ENCODE measurements at regions not wholly inside any gene's neighbourhood (a gene's known extent, or its start where the extent isn't known, plus 50 kb on each side); places are given as distances from the start of the nearest gene placed in this dataset.
A peak's percentile ranks its signal among the peaks of the same experiment; 100 is the strongest.
"Not testable (repeated sequence)": the region's sequence is repeated elsewhere in the genome, so short reads cannot be mapped to it uniquely, and the experiment has no call there.

GRCh38 chr18:73340135-73340977, 472.6 kb upstream of the NETO1 start (continued):
- TF ChIP-seq JUND (IDR thresholded peaks at IDR 0.05) (peak; percentile 98), RAD21 (IDR thresholded peaks at IDR 0.05) (peak; percentile 53 to 57), GABPA (IDR thresholded peaks at IDR 0.05 in 1 of 2, conservative IDR thresholded peaks at IDR 0.05 in 1 of 2) (peak in 1 of 2 donors; percentile 31), MAX (IDR thresholded peaks at IDR 0.05) (peak; percentile 40), EGR1 (IDR thresholded peaks at IDR 0.05; ENCODE audit: low read depth in 2 of 2) (peak in 1 of 2 donors; percentile 76)

DNA sequence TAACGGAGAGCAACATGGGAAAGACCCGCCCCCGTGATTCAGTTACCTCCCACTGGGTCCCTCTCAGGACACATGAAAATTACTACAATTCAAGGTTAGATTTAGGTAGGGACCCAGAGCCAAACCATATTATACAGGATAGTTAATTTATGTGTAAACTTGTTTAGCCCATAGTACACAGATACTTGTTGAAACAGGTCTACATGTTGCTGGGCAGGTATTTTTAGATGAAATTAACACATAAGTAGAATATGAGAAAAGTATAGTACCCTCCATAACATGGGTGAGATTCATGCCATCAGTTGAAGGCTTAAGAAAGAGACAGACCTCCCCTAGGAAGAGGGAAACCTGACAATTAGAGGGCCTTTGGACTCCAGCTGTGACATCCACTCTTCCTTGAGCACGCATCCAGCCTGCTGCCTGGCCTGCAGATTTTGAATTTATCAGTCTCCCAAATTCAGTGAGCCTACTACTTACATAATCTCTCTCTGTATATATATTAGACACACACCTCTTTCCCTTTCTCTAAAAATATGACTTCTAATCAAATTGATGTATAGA, 463.5 kb upstream of the NETO1 start:
- H3K27me3 ChIP-seq (ENCODE audit: control insufficient read depth in 4 of 4, insufficient read depth in 4 of 4, low read length in 3 of 4) = no peaks in the 10 kb centered on the region
- H3K27ac ChIP-seq (ENCODE audit: low read depth in 1 of 2, low read length in 2 of 2) = no peak overlapping the region
- H3K4me1 ChIP-seq (ENCODE audit: control insufficient read depth in 4 of 4, insufficient read depth in 4 of 4, low read length in 3 of 4) = no peaks in the 10 kb centered on the region
- WGBS = 94% methylated on average over 4 of the region's 4 CpGs
- no peaks in the 10 kb centered on the region for H3K36me3 ChIP-seq (ENCODE audit: control insufficient read depth in 4 of 4, insufficient read depth in 3 of 4, low read depth in 1 of 4, low read length in 3 of 4)
- no peak for DNase-seq (ENCODE audit: low spot score)
- TF ChIP-seq SP1 (IDR thresholded peaks at IDR 0.05) = no peak
- TF ChIP-seq EGR1 (IDR thresholded peaks at IDR 0.05; ENCODE audit: low read depth in 2 of 2) = no peak
- no peak for TF ChIP-seq YY1 (IDR thresholded peaks at IDR 0.05)
- no peak for TF ChIP-seq RXRA (IDR thresholded peaks at IDR 0.05)
- no peak for TF ChIP-seq GABPA (IDR thresholded peaks at IDR 0.05 in 1 of 2, conservative IDR thresholded peaks at IDR 0.05 in 1 of 2)
- TF ChIP-seq TAF1 (conservative IDR thresholded peaks at IDR 0.05) = no peak
- no peak for TF ChIP-seq FOXA2 (IDR thresholded peaks at IDR 0.05)
- TF ChIP-seq HNF4A (conservative IDR thresholded peaks at IDR 0.05) = no peak
- TF ChIP-seq RAD21 (IDR thresholded peaks at IDR 0.05) = no peak
- no peak for TF ChIP-seq ATF3 (IDR thresholded peaks at IDR 0.05)
- no peak for TF ChIP-seq MAX (IDR thresholded peaks at IDR 0.05)
- no peak for TF ChIP-seq FOXA1 (IDR thresholded peaks at IDR 0.05)
- no peak for TF ChIP-seq NR2F2 (IDR thresholded peaks at IDR 0.05)
- TF ChIP-seq JUND (IDR thresholded peaks at IDR 0.05) = no peak
- TF ChIP-seq HNF4G (IDR thresholded peaks at IDR 0.05) = no peak
- no peak overlapping the region for H3K9ac ChIP-seq (ENCODE audit: low read depth in 1 of 2, low read length in 2 of 2)
- no peaks in the 10 kb centered on the region for H3K9me3 ChIP-seq (ENCODE audit: control insufficient read depth in 4 of 4, low read length in 3 of 4)
- H3K4me3 ChIP-seq (ENCODE audit: low read depth in 1 of 3, low read length in 3 of 3) = no peak overlapping the region

DNA sequence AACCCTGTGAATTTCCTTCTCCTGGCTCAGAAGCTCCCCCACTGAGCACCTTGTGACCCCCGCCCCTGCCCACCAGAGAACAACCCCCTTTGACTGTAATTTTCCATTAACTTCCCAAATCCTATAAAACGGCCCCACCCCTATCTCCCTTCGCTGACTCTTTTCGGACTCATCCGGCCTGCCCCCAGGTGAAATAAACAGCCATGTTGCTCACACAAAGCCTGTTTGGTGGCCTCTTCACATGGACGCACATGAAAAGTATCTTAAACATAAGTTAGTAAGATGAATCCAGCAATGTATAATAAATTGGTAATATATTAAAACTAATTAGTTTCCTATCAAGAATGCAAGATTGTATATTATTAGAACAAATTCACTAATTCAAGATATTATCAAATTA, 462.3 kb upstream of the NETO1 start:
- not testable (repeated sequence) for H3K27ac ChIP-seq (ENCODE audit: low read depth in 1 of 2, low read length in 2 of 2); H3K27me3 ChIP-seq (ENCODE audit: control insufficient read depth in 4 of 4, insufficient read depth in 4 of 4, low read length in 3 of 4)

DNA sequence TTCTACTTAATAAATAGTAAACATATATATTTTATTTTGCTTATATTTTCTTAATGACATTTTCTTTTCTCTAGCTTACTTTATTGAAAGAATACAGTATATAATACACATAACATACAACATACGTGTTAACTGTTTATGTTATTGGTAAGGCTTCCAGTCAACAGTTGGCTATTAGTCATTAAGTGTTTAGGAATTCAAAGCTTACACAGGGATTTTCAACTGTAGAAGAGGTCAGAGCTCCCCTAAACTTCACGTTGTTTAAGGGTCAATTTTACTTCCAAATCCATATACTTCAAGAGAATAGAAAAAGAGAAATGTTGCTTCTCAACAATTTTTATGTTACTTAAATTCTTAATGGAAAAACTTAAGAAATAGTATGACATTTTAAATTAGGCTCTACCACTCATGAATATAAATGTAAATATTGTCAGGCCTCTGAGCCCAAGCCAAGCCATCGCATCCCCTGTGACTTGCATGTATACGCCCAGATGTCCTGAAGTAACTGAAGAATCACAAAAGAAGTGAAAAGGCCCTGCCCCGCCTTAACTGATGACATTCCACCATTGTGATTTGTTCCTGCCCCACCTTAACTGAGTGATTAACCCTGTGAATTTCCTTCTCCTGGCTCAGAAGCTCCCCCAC, 456.5 kb upstream of the NETO1 start:
- not testable (repeated sequence) for H3K36me3 ChIP-seq (ENCODE audit: control insufficient read depth in 4 of 4, insufficient read depth in 3 of 4, low read depth in 1 of 4, low read length in 3 of 4); H3K9me3 ChIP-seq (ENCODE audit: control insufficient read depth in 4 of 4, low read length in 3 of 4); H3K4me3 ChIP-seq (ENCODE audit: low read depth in 1 of 3, low read length in 3 of 3); H3K4me1 ChIP-seq (ENCODE audit: control insufficient read depth in 4 of 4, insufficient read depth in 4 of 4, low read length in 3 of 4); H3K27ac ChIP-seq (ENCODE audit: low read depth in 1 of 2, low read length in 2 of 2); H3K9ac ChIP-seq (ENCODE audit: low read depth in 1 of 2, low read length in 2 of 2); H3K27me3 ChIP-seq (ENCODE audit: control insufficient read depth in 4 of 4, insufficient read depth in 4 of 4, low read length in 3 of 4); DNase-seq (ENCODE audit: low spot score)
- WGBS = 88% methylated on average over 4 of the region's 5 CpGs

More for the DNA sequence above, 462.3 kb upstream of the NETO1 start:
- H3K4me1 ChIP-seq (ENCODE audit: control insufficient read depth in 4 of 4, insufficient read depth in 4 of 4, low read length in 3 of 4); H3K36me3 ChIP-seq (ENCODE audit: control insufficient read depth in 4 of 4, insufficient read depth in 3 of 4, low read depth in 1 of 4, low read length in 3 of 4); DNase-seq (ENCODE audit: low spot score); H3K9me3 ChIP-seq (ENCODE audit: control insufficient read depth in 4 of 4, low read length in 3 of 4); H3K9ac ChIP-seq (ENCODE audit: low read depth in 1 of 2, low read length in 2 of 2); H3K4me3 ChIP-seq (ENCODE audit: low read depth in 1 of 3, low read length in 3 of 3): not testable (repeated sequence)
- 90% methylated on average over 6 of the region's 6 CpGs for WGBS

Measured in liver (tissue), 7 donors.